Heart left ventricle (tissue), 13 donors: ENCODE measurements at regions not wholly inside any gene's neighbourhood (a gene's known extent, or its start where the extent isn't known, plus 50 kb on each side); places are given as distances from the start of the nearest gene placed in this dataset.

Experiments used
- CTCF ChIP-seq, 12 donors: fragments of 200-600 bp; sonication (generic) in 4 of 12; IDR thresholded peaks; one replicate each; pipeline versions ENCODE4 v1.5.0 to v1.8.0; 2018 to 2022; ENCODE audit warnings: antibody characterized with exemption in 12 of 12, mild to moderate bottlenecking in 5 of 12
- POLR2A ChIP-seq, 2 donors: fragments of 450-650 bp; IDR thresholded peaks; one replicate each; pipeline ENCODE4 v1.6.1; 2017; ENCODE audit warnings: antibody characterized with exemption in 2 of 2, mild to moderate bottlenecking in 2 of 2, moderate library complexity in 2 of 2
- donor health status: ischemic (EF 13 %, LVEDD 7.1; RV severe dilation, severe dysfunction).
- donor health status: DM: no; HTN: yes; CAD: no.
- donor health status: DM: no; HTN: no; CAD: no.
- donor health status: ischemic (EF 25% LVEDD 6.9; RV normal size, moderate dysfunction).
- donor health status: ischemic (EF 25% LVEDD 5.7; RV mildly dilated, moderate dysfunction).
- donor health status: ischemic (EF 35%, LVEDD 5.7; RV mildly dilated, moderate dysfunction).
- donor health status: nonischemic (EF 11% LVEDD 7.7; RV severe dilation, severe dysfunction).
- donor health status: DM: yes; HTN: yes; CAD: no.
- donor health status: PGD.
- donor health status: ischemic (EF 29% LVEDD 5.4; RV normal size, mild dysfunction).
- donor health status: nonischemic (EF 23%, LVEDD 6.1; RV moderate dilation, normal function).

GRCh38 chr5:66519626-66520025 lies 76.6 kb upstream of the MAST4 start:
- TF ChIP-seq CTCF (IDR thresholded peaks at IDR 0.05) (no peak), POLR2A (IDR thresholded peaks at IDR 0.05) (no peak)
